GM18502 (cell line): ENCODE measurements at regions not wholly inside any gene's neighbourhood (a gene's known extent, or its start where the extent isn't known, plus 50 kb on each side); places are given as distances from the start of the nearest gene placed in this dataset.

Source experiments
- ATAC-seq: cut with Tn5 transposase; IDR thresholded peaks from one replicate; pipeline ENCODE4 v1.9.1; 2021; ENCODE audit warnings: mild to moderate bottlenecking; ENCODE audit not compliant: unreplicated experiment, poor library complexity

DNA sequence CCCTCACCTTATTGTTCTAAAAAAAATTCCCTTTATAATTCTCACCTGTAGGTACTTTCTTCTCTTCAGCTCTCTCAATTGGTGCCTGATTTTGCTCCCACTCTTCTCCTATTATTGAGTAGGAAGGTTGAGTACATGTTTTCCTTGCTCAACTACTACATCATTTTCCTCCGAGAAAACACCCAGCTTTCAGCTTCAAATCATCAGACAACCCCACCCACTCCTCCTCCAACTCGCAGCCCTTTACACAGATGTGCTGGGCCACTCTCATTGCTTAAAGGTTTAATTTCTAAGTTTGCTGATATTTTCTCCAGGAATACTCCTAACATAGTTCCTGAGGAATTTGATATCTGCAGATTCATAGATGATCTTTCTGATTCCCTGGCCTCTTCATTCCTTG, 734.4 kb upstream of the ZEB2 start:
- ATAC-seq = no peak

DNA sequence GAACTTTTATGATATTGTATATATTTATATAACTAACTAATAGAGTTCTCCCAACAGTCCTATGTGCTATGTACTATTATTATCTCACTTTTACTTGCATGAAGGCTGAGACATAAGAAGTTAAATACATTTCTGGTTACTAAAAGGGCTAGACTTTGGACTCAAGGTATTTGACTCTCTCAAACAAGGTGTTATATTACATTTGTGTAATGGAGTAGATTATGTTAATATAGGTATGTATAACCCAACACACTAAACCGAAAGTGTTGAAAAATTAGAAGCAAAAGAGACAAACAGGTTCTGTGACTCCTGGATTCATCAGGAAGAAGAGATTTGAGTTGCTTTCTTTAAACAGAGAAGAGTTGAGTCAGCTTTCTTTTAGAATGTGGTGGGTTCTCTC, 733.6 kb upstream of the ZEB2 start:
- no peak for ATAC-seq

DNA sequence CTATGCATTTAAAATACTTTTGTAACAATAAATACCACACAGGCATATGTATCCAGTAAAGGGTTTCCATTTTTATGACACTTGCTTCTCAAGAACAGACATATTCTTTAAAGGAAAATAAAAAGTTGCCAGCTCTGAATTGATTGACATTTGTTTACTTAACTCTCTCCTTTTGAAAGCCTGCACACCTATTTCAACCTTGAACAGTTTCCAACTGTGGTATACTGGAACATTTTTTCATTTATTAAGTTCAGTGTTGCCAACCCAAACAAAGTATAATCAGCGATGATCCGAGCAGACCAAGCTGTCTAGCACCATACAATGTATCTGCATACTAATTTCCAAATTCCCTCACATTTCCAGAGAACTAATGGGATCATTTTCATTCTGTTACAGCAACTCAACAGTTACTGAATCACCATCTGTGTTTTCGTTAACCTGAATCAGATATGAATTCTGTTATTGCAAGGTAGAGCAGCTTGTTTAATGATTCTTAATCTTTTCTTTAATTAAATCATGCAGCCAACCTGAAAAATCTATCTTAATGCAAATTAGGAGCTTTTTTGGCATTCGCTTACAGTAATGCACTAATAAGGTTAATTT, 725.5 kb upstream of the ZEB2 start:
- no peak for ATAC-seq

DNA sequence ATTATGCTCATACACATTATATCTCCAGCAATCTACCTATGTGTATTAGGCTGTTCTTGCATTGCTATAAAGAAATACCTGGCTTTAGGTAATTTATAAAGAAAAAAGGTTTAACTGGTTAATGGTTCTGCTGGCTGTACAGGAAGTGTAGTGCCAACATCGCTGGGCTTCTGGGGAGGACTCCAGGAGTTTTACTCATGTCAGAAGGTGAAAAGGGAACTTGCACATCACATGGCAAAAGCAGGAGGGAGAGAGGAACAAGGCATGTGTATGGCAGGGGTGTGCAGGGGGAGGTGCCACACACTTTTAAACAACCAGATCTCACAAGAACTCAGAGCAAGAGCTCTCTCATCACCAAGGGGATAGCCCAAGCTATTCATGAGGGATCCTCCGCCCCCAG, 715.4 kb upstream of the ZEB2 start:
- no peak for ATAC-seq

DNA sequence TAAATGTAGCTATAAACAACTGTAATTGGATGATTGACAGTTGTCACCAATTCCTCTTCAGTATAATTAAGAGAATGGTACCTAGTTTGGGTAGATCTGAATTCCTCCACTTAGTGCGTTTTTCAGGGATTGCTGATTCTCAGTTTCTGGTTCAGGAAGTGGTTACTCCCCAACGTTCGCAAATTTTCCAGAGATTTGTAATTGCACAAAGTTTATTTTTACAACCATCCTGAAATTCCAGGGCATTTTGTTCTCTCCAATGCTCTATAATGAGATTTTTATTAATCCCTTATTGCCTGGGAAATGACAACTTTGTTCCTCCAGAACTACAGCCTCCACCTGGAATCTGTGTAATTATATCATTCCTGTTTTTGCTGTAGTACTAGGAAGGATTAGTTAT, 710.6 kb upstream of the ZEB2 start:
- ATAC-seq = no peak

DNA sequence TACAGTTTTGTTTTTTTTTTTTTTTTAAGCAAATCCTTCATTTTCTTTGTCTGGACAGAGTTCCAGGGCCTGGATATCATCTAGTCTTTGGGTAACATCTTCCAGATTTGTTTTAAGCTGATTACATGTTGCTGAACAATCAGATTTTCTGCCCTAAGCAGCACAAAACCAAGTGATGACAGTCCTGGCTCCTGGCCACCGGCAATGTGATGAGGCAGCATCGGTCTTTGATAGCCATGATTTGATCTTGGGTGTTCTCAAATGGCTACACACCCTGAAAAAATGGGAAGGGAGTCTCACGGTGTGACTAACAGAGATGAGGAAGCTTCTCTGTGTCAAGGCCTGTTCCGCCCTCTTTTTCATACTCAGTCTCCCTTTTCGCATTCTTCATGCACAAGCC, 708.6 kb upstream of the ZEB2 start:
- ATAC-seq = no peak

DNA sequence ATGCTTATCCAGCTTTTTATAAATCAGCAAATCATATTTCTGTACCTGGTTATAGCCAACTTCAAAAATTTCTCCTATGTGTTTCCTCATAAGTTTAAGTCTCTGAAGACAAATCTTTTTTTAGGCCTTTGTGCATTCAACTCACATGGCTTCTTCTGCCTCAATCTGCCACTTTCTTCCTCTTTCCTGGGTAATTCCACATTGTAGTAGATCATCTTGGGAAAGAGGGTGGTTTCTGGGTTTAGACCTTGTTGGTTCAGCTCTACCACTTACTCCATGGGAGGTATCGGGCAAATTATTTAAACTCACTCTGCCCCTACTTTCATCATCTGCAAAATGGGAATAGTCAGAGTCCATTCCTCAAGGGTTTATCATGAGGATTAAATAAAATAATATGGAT, 707.0 kb upstream of the ZEB2 start:
- ATAC-seq = no peak

DNA sequence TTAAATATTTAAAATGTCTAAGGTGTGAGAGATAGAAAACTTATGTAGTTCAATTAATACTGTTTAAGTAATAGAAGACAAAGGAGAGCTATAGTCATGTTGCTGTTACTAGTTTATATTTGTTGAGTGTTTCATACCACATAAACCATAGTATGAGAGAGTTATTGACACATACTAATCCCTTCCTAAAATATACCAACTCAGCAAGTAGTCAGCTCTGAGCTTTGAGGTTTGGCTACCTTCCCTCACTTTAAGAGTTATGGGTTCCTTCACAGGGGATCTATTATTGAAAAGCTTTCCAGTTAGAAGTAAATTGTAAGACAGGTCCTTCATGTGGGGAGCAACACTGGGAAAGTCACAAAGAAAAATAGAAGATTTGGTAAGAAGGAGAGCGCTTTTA, 701.6 kb upstream of the ZEB2 start:
- ATAC-seq = no peak

DNA sequence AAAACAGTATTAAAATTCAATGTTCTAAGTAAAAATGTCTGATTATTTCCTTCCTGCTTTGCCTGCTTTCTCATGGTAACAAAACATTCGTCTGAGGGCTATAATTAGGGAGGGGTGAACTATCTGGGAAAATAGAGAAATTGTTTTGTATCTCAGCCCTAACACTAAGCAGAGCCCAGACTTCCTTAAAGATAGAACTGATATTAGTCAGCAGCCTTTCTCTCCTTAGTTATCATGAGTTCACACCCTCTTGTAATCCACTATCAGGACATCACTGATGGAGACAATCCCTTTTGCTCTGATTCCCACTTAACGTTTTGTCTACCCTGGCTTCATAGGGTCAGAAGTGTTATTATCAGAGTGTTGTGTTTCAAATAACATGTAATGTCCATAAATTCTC, 701.1 kb upstream of the ZEB2 start:
- no peak for ATAC-seq

DNA sequence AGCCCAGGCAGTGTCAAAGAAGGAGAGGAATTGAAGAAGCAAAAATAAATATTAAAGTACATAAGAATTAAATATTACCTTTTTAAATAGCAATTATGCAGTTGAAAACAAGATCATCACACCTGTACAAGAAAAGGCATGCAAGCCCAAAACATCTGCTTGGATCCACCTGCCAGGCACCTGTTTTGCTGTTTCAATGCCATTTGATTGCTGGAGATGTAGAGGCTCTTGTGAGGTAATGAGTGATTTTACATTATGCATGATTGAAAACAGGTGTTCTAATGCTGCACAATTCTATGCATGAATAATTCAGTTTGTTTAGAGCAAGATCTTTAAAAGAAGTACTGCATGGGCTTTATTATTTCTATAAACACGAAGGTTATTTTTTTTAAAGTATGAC, 700.6 kb upstream of the ZEB2 start:
- no peak for ATAC-seq

DNA sequence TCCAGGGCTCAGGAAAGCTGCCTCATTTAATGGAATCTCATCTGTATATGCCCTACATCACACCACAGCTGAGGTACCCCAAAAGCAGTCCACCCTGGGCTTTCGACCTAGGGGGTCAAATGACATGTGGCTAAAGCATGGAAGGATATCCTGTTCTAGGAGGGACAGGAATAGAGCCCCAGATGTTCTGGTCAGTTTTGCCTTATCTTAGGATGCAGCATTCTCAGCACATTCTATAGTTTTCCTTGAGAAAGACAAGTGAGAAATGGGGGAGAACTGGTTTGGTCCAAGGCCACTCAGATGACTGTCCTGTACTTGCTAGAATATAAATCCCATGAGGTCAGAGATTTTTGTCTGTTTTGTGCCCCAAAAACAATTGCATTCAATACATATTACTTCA, 688.0 kb upstream of the ZEB2 start:
- ATAC-seq = no peak

DNA sequence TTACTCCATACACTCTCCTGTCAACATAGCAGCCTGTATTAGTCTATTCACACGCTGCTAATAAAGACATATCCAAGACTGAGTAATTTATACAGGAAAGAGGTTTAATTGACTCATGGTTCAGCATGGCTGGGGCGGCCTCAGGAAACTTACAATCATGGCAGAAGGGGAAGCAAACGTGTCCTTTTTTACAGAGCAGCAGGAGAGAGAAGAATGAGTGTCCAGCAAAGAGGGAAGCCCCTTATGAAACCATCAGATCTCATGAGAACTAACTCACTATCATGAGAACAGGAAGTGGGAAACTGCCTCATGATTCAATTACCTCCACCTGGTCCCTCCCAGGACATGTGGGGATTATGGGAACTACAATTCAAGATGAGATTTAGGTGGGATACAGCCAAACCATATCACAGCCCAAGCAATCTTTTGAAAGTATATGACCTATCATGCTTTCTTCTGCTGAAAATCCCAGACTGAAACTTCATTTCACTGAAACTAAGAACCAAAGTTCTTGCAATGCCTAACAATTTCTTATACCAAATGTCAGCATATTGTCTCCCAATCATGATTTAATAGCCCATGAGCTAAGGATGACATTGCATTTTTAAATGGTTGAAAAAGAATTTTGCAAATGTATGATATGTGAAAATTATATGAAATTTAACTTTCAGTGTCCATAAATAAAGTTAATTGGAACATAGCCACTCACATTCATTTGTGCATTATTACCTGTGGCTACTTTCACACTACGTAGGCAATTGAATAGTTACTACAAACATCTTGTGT, 686.8 kb upstream of the ZEB2 start:
- no peak for ATAC-seq

DNA sequence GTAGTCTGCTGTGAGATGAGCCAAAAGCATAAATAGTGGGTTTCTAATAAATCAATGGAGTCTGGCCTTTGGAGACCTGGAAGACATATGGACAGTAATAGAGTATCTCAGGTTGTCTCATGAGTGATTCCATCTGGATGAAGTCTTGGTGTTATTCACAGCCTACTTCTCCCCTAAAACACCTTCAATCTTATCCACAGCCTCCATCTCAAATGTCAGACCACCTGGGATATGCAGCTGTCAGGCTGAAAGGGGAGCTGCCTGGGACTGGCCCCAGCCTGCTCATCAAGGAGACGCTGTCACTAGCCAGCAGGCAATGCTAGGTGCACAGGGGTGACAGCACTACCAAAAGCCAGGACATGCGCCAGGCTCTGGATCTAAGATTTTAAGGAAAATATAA, 684.0 kb upstream of the ZEB2 start:
- ATAC-seq = no peak

DNA sequence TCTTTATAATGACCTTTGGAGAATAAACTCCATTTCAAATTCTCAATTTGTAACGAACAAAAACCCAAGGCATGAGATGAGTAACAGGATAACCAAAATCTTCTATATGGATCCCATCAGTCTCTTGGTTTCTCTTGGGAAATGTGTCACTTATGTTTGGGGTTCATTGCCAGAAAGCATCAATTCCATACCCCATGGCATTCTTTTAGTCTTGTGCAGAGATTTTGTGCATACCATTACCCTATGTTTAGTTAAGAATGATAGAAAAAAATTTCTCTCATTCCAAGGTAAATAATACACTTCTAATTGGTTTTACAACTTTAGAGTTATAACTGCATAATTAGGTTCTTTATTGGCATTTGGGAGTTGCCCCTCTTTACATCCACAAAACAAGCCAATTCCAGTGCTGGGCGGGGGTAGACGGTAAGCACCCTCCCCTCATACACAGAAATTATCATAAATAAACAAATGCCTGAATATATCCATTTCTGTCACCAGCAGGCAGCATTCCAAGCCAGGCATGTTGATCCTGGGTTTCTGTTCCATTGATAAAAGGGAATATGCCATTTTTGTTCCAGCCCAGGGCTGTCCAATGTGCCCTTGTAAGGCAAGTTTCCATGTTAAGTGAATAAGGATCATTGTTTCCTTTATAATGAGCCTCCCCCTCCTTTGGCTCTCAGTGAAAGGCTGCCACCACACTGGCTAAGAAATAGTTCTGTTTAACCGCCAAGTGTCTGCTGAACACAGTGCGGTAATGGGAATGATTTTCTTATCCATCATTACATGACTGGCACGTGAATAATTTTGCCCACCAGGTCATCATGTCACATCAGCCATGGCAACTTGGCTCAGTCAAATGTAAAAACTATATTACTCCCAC, 680.1 kb upstream of the ZEB2 start:
- no peak for ATAC-seq

DNA sequence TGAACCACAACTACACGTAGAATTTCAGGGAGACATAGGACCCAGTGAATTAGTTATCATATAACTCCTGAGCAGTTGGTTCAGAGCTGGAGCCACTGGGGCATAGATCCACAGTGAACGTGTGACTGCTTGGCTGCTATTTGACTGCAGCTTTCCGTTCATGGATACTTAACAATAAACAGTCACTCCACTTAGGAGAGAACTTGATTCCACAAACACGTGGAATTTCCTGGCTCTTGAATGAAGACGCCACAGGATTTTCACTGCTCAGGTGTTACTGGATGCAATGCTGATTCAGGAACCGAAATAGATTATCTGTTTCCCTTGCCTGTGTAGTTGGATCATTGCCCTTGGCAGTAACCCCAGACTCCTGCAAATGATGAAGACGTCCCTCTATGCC, 679.1 kb upstream of the ZEB2 start:
- ATAC-seq = no peak

DNA sequence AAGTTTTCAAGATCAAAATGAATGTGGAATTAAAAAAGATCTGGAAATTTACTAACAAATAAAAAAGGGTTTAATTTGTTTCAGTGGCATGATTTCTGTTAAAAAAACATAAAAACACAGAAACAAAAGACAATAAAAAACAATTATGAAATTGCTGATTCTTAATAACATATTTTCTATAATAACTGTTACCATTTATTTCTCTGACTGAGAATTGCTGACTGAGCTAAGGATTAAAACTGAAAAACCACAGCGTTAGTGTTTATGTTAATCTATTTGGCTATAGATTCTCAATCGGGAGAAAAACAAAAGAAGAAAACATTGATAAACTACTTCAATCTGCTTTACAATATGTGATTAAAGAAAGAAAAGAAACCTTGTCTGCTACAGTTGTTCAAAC, 678.6 kb upstream of the ZEB2 start:
- no peak for ATAC-seq

DNA sequence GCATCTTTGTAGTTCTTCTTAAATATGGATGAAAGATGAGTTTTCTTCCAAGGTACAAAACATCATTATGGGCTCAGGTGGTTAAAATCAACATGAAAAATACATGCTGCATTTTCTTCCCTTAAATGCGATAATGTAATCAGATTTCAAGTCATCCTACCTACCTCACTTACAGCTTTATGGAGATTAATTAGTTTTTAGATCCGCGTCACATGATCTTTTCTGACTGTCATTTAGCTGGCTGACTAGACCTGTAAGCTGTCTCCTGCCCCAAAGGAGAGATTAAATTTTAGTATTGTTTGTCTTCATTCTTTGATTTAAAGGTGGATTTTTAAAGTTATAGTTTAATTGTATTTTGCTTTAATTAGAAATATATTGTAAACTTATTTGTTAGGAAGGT, 678.0 kb upstream of the ZEB2 start:
- ATAC-seq = no peak

DNA sequence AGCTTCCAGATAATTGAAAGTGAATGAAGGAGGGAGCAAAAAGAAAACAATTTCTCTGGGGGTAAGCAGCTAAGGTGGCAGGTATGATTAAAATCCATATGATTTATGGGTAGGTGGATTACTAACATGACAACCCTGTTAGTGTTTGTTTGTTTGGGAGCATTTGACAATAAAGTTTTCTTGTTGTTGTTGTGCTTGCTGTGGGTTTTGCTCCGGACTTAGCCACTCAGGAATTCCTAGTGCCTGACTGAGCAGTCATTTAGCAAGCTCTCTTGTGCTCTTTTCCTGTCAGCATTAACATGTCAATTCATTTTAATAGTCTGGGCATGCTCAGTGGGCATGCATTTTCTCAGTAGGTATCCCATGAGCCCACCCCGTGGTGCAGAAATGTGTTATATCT, 674.8 kb upstream of the ZEB2 start:
- no peak for ATAC-seq

DNA sequence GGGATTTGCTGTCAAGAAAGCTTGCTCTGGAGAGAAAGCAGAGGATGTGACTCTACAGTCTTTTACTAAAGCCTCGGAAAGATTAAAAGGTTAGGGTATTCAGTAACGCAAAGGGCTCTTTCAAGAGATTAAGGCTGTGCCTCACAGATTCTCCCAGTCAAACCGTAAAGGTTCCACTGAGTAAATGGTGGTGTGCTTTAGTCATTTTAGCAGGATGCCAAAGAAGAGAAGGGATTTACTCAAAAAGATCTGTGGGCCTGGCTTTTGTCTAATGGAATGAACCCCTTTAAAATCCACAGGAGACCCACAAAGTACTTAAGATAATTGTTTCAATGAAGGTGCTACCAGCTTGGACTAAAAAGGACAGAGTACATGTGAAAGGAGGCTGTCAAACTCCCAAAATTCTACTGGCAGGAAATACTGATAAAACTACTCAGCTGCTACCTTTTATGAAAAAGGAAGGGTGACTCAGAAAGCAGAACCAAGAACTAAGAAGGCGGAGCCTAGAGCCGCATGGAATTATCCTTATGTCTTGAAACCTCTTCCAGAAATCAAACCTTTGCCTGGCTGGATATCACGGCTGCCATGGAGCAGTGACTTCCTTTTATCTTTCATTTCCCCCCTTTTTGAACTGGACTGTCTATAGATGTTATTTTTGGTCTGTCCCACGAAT, 670.2 kb upstream of the ZEB2 start:
- no peak for ATAC-seq

DNA sequence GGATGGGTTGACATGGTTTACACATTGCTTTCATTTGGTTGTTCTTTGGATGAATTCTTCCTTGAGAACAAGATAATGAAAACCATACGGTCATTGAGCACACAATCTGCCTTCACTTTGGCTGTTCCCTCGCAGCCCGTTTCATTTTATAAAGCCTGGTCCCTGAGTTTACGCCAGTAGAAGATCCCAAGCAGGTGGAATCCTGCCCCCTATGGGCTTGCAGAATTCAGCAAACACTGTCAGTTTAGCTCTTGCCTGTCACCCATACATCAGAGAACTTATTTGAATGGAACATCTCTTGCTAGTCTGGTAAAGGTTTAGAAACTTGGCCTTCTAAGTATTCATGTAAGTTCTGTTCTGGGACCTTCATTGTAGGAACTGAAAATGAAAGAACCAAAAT, 666.4 kb upstream of the ZEB2 start:
- no peak for ATAC-seq

DNA sequence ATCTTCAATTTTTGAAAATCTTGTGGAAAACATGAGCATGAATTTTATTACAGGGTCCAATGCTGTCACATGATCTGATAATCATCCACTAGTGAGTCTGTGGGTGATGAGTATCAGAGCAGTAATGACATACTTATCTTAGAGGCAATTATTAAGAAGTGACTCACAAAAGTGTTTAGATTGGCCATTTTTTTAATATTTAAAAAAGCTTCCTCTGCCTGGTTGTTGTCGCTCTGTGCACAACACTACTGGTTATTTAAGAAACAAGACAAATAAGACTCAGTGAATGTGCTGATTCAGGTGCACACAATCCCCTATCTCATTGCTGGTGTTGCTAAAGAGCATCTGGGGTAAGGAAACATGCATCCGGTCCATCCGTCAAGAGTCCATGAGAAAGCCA, 665.8 kb upstream of the ZEB2 start:
- no peak for ATAC-seq
